Gastroesophageal sphincter (tissue), 3 donors: ENCODE measurements at regions not wholly inside any gene's neighbourhood (a gene's known extent, or its start where the extent isn't known, plus 50 kb on each side); places are given as distances from the start of the nearest gene placed in this dataset.

Experiments used
- EP300 ChIP-seq: sonication (generic); formaldehyde crosslinking; IDR thresholded peaks from one replicate; pipeline ENCODE4 v1.6.1; 2017; ENCODE audit warnings: antibody characterized with exemption, mild to moderate bottlenecking
- POLR2A ChIP-seq, 2 donors: fragments of 450-650 bp; IDR thresholded peaks; one replicate each; pipeline ENCODE4 v1.6.1; 2017; ENCODE audit warnings: antibody characterized with exemption in 2 of 2, mild to moderate bottlenecking in 2 of 2, moderate library complexity in 1 of 2
- POLR2AphosphoS5 ChIP-seq: sonication (generic); formaldehyde crosslinking; IDR thresholded peaks from one replicate; pipeline ENCODE4 v1.6.1; 2017; ENCODE audit warnings: antibody characterized with exemption
- TF ChIP-seq, protein P1 (sequence below), 4 experiments: fragments of 200-600 bp in 2 of 4; fragments of 450-650 bp in 2 of 4; sonication (generic) in 1 of 4; IDR thresholded peaks; one replicate each; pipeline ENCODE4 v1.5.1; 2017 to 2019; ENCODE audit warnings: antibody characterized with exemption in 4 of 4, mild to moderate bottlenecking in 2 of 4, moderate library complexity in 2 of 4

DNA sequence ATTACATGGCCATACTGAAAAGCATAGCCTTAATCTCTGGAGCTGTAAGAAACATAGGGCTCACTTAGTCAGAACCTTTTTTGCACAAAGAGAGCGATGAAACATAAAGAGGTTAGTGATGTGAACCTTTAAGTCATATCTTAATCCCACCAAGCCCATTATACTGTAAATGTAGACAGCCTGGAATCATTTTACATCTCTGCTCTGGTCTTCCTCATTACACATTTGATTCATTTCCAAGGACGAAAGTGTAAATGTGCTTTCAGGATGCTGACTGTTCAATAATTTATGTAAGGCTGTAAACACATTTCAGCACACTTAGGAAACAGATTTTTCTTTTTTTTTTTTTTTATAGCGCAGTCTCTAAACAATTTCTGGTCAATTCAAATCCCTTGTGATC lies 131.3 kb upstream of the B3GAT2 start:
- TF ChIP-seq POLR2A (IDR thresholded peaks at IDR 0.05) (no peak), EP300 (no peak), POLR2AphosphoS5 (no peak)
- TF ChIP-seq, protein P1, sequence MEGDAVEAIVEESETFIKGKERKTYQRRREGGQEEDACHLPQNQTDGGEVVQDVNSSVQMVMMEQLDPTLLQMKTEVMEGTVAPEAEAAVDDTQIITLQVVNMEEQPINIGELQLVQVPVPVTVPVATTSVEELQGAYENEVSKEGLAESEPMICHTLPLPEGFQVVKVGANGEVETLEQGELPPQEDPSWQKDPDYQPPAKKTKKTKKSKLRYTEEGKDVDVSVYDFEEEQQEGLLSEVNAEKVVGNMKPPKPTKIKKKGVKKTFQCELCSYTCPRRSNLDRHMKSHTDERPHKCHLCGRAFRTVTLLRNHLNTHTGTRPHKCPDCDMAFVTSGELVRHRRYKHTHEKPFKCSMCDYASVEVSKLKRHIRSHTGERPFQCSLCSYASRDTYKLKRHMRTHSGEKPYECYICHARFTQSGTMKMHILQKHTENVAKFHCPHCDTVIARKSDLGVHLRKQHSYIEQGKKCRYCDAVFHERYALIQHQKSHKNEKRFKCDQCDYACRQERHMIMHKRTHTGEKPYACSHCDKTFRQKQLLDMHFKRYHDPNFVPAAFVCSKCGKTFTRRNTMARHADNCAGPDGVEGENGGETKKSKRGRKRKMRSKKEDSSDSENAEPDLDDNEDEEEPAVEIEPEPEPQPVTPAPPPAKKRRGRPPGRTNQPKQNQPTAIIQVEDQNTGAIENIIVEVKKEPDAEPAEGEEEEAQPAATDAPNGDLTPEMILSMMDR (IDR thresholded peaks at IDR 0.05): no peak
